ENCODE measurements at regions not wholly inside any gene's neighbourhood (a gene's known extent, or its start where the extent isn't known, plus 50 kb on each side); places are given as distances from the start of the nearest gene placed in this dataset.

DNA sequence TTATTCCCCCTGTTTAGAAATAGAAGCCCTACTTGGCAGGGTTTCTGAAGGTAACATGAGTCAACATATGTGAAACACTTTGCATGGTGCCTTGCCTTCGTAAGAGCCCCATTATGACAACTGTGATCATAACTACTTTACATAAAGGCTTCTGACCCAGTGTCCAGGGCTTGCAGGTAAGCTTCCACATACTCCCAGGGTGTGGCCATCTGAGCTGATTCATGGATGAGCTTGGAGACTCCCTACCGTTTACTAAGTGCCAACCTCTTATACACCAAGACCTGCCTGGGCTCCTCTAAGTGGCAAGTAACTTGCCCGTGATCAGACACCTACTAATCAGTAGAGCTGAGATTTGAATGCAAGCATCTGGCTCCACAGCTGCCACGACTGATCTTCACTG, 62.8 kb upstream of the C5orf58 start:
- TF ChIP-seq POLR2A (IDR thresholded peaks at IDR 0.05; ENCODE audit: low read length) (no peak), GATA1 (IDR thresholded peaks at IDR 0.05; ENCODE audit: low read depth, low read length) (no peak)

Data from erythroblast (primary cell).